ENCODE measurements at regions not wholly inside any gene's neighbourhood (a gene's known extent, or its start where the extent isn't known, plus 50 kb on each side); places are given as distances from the start of the nearest gene placed in this dataset.

- TF ChIP-seq CTCF (IDR thresholded peaks at IDR 0.05 in 2 of 3, conservative IDR thresholded peaks at IDR 0.05 in 1 of 3; ENCODE audit: borderline replicate concordance in 1 of 3, insufficient read depth in 1 of 3, low read depth in 2 of 3, low read length in 2 of 3) (no peak), MAX (IDR thresholded peaks at IDR 0.05) (no peak), POLR2AphosphoS5 (IDR thresholded peaks at IDR 0.05; ENCODE audit: low read depth, low read length) (no peak), EZH2 (IDR thresholded peaks at IDR 0.05) (no peak), SP1 (IDR thresholded peaks at IDR 0.05; ENCODE audit: low read depth) (no peak), RAD21 (IDR thresholded peaks at IDR 0.05; ENCODE audit: low read depth) (no peak), REST (IDR thresholded peaks at IDR 0.05; ENCODE audit: low read depth) (no peak), CBX3 (IDR thresholded peaks at IDR 0.05; ENCODE audit: low read depth) (no peak)
These were observed 176.9 kb upstream of the ID4 start for GRCh38 chr6:19660123-19660910.
